GM20000 (cell line): ENCODE measurements at regions not wholly inside any gene's neighbourhood (a gene's known extent, or its start where the extent isn't known, plus 50 kb on each side); places are given as distances from the start of the nearest gene placed in this dataset.

Experiments used
- DNase-seq: peaks from one replicate; pipeline ENCODE4 v3.0.0; 2012; ENCODE audit warnings: low spot score
- CTCF ChIP-seq: IDR thresholded peaks from 2 replicates; pipeline ENCODE4 v1.5.1; 2012; ENCODE audit warnings: mild to moderate bottlenecking, control low read depth; ENCODE audit errors: extremely low read depth, missing control alignments

- no peak for DNase-seq
Measured at GRCh38 chr4:43423276-43423675, 530.8 kb downstream of the GRXCR1 start.

DNA sequence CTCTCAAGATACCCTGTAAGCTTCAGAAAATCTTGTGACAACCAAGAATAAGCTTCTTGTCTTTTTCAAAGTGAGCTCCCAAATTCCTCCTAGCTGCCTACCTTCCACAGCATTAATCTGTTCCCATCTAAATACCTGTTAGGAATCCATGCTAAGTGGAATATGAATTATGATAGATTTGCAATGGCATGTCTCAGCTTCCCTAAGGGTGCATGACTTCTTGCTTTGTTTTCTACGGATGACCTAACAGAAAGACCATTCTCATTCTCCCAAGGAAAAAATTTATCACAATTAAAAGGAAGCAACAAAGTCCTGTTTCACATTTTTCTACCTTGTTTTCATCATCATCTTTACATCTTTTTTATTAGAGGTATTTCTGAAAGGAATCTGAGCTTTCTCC lies 532.7 kb downstream of the GRXCR1 start:
- no peak for TF ChIP-seq CTCF
- no peak for DNase-seq

More at GRCh38 chr4:43423276-43423675, 530.8 kb downstream of the GRXCR1 start:
- TF ChIP-seq CTCF = no peak

DNA sequence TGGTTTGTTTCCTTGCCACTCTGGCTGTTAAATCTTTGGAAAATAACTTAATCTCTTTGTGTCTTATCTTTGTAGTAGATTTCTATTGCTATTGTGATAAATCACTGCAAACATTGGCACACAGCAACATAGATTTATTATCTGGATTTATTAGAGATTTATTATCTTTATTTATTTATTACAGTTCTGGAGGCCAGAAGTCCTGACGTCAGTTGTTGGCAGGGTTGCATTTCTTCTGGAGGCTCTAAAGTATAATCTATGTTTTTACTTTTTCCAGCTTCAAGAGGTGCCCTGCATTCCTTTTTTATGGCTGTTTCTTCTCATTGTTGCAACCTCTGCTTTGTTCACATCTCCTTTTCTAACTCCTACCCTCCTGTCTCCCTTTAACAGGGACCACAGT lies 542.8 kb downstream of the GRXCR1 start:
- no peak for DNase-seq
- TF ChIP-seq CTCF = no peak

- DNase-seq = no peak
- TF ChIP-seq CTCF = no peak
Measured at GRCh38 chr4:43452948-43453347, 560.4 kb downstream of the GRXCR1 start.

GRCh38 chr4:43456383-43456782 lies 563.9 kb downstream of the GRXCR1 start:
- TF ChIP-seq CTCF = no peak
- DNase-seq = no peak

DNA sequence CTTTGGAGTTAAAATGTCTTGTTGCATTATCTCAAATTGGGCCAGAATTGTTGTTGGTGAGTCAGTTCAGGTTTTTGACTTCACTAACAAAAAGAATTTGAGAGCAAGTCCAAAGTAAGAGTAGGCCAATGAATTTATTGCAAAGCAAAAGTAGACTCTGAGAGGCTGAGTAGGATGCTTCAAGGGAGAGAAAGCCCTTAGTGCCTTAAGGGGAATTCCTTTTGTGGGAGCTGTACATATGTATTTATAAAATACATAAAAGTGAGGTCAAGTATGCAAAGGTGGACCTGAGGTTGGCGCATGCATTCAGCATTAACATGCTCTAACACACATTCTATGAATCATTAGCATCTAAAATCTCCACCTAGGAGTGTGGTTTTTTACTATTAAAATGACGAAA lies 565.4 kb downstream of the GRXCR1 start:
- no peak for TF ChIP-seq CTCF
- no peak for DNase-seq

DNA sequence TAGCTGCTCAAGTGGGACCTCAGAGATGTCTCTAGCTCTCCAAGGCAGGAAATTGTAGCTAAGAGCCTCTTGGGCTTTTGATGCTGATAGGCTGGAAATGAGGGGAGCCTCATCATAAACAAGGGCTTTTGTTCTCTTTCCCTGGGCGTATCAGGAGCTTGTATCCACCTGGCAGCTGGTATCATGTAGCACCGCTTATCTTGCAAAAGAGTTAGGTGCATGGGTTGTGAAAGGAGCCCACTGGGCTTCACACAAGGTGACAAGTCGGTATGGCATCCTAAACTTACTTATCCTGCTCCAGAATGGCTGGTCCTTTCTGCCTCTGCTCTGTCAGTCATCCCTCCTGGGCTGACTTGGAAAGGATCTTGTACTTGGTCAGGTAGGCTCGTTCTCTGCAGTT lies 565.8 kb downstream of the GRXCR1 start:
- no peak for TF ChIP-seq CTCF
- DNase-seq = no peak
